ENCODE measurements at regions not wholly inside any gene's neighbourhood (a gene's known extent, or its start where the extent isn't known, plus 50 kb on each side); places are given as distances from the start of the nearest gene placed in this dataset.

DNA sequence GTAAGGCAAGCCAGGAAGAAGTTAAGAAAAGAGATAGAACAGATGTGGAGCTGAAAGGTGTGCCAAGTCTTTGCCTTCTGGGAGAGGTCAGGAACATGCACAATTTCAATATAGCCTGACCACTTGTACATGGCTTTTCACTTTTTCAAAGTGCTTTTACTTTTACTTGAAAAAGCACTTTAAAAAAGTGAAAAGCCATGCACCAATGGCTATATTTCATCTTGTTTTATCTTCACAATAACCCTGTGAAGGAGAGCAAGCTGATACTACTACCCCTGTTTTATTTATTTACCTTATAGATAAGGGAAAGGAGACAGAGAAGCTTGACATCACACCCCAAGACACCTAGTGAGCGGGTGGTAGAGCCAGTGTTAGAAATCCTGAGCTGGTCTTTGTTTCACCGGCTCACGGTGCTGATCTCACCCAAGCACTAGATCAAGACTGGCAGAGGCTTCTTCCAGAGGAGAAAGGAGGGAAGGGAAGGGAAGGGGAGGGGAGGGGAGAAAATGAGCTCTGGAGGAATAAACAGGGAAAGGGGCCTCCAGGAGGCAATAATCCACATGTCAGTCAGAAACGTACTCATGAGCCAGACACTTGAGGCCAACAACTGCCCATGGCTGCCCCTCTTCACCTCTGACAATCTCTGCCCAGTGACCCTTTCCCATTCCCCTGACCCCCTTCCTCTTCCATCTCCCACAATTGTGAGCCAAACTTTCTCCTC lies 455.4 kb downstream of the FOXO1 start:
- TF ChIP-seq, protein P1, sequence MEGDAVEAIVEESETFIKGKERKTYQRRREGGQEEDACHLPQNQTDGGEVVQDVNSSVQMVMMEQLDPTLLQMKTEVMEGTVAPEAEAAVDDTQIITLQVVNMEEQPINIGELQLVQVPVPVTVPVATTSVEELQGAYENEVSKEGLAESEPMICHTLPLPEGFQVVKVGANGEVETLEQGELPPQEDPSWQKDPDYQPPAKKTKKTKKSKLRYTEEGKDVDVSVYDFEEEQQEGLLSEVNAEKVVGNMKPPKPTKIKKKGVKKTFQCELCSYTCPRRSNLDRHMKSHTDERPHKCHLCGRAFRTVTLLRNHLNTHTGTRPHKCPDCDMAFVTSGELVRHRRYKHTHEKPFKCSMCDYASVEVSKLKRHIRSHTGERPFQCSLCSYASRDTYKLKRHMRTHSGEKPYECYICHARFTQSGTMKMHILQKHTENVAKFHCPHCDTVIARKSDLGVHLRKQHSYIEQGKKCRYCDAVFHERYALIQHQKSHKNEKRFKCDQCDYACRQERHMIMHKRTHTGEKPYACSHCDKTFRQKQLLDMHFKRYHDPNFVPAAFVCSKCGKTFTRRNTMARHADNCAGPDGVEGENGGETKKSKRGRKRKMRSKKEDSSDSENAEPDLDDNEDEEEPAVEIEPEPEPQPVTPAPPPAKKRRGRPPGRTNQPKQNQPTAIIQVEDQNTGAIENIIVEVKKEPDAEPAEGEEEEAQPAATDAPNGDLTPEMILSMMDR (IDR thresholded peaks at IDR 0.05; ENCODE audit: low read depth, low read length, poor library complexity, severe bottlenecking), result no peak
- no peak for TF ChIP-seq EZH2phosphoT487 (IDR thresholded peaks at IDR 0.05; ENCODE audit: borderline replicate concordance, low read length)
